C4-2B (cell line): ENCODE measurements at regions not wholly inside any gene's neighbourhood (a gene's known extent, or its start where the extent isn't known, plus 50 kb on each side); places are given as distances from the start of the nearest gene placed in this dataset.

Experiments used
- H3K27ac ChIP-seq: fragments of 450-650 bp; 2 replicates; pipeline ENCODE4 v1.5.1; 2017
- CTCF ChIP-seq: fragments of 450-650 bp; conservative IDR thresholded peaks from 2 replicates; pipeline ENCODE4 v1.5.1; 2017; ENCODE audit warnings: mild to moderate bottlenecking
- ZFX ChIP-seq: fragments of 450-650 bp; IDR thresholded peaks from 2 replicates; pipeline ENCODE4 v1.6.1; 2017

GRCh38 chr3:3902161-3902560 is 102.9 kb downstream of the LRRN1 start:
- H3K27ac ChIP-seq: no peak overlapping the region
- TF ChIP-seq CTCF (no peak), ZFX (no peak)

GRCh38 chr3:3906171-3906570 is 106.9 kb downstream of the LRRN1 start:
- TF ChIP-seq ZFX: no peak
- no peak for TF ChIP-seq CTCF
- no peak overlapping the region for H3K27ac ChIP-seq

- no peak for TF ChIP-seq ZFX
- no peak for TF ChIP-seq CTCF
- no peak overlapping the region for H3K27ac ChIP-seq
Observed at GRCh38 chr3:3907023-3907422, 107.8 kb downstream of the LRRN1 start.

GRCh38 chr3:3918763-3919162 is 119.5 kb downstream of the LRRN1 start:
- TF ChIP-seq CTCF (no peak), ZFX (no peak)
- no peak overlapping the region for H3K27ac ChIP-seq

- TF ChIP-seq CTCF (no peak), ZFX (no peak)
- H3K27ac ChIP-seq: no peak overlapping the region
Observed at GRCh38 chr3:3919316-3919715, 120.1 kb downstream of the LRRN1 start.

- TF ChIP-seq ZFX (no peak), CTCF (no peak)
- no peak overlapping the region for H3K27ac ChIP-seq
Observed at GRCh38 chr3:3923619-3924018, 124.4 kb downstream of the LRRN1 start.

GRCh38 chr3:3927198-3927597 is 128.0 kb downstream of the LRRN1 start:
- no peak overlapping the region for H3K27ac ChIP-seq
- TF ChIP-seq ZFX: no peak
- no peak for TF ChIP-seq CTCF
